DOHH2 (cell line): ENCODE measurements at regions not wholly inside any gene's neighbourhood (a gene's known extent, or its start where the extent isn't known, plus 50 kb on each side); places are given as distances from the start of the nearest gene placed in this dataset.

Source experiments
- H3F3A ChIP-seq: fragments of 200-600 bp; sonication (generic), shearing (Covaris generic); 2 replicates; pipeline ENCODE4 v1.6.0; 2016; ENCODE audit warnings: antibody characterized with exemption, mild to moderate bottlenecking; ENCODE audit not compliant: control insufficient read depth, insufficient read depth
- H3K27ac ChIP-seq: fragments of 200-600 bp; sonication (generic); 2 replicates; pipeline ENCODE4 v1.5.1; 2014; ENCODE audit warnings: low read depth, mild to moderate bottlenecking, low read length, moderate library complexity
- H3K27me3 ChIP-seq: fragments of 200-600 bp; sonication (generic); 2 replicates; pipeline ENCODE4 v1.6.1; 2014; ENCODE audit warnings: mild to moderate bottlenecking, low read length, mixed read lengths; ENCODE audit not compliant: control insufficient read depth
- H3K36me3 ChIP-seq: fragments of 200-600 bp; sonication (generic); 2 replicates; pipeline ENCODE4 v1.6.1; 2014; ENCODE audit warnings: mild to moderate bottlenecking, low read length, moderate library complexity, mixed read lengths; ENCODE audit not compliant: control insufficient read depth
- H3K4me1 ChIP-seq: fragments of 200-600 bp; sonication (generic); 2 replicates; pipeline ENCODE4 v1.6.1; 2014; ENCODE audit warnings: mild to moderate bottlenecking, low read length, mixed read lengths; ENCODE audit not compliant: control insufficient read depth
- H3K4me2 ChIP-seq: fragments of 200-600 bp; sonication (generic); 2 replicates; pipeline ENCODE4 v1.6.0; 2014; ENCODE audit warnings: mild to moderate bottlenecking, low read length, moderate library complexity
- H3K4me3 ChIP-seq: fragments of 200-600 bp; sonication (generic); 2 replicates; pipeline ENCODE4 v1.5.1; 2014; ENCODE audit warnings: mild to moderate bottlenecking, low read length, mixed read lengths
- H3K79me2 ChIP-seq: fragments of 200-600 bp; sonication (generic); 2 replicates; pipeline ENCODE4 v1.6.1; 2014; ENCODE audit warnings: mild to moderate bottlenecking, low read length, mixed read lengths; ENCODE audit not compliant: control insufficient read depth
- H3K9me2 ChIP-seq: fragments of 200-600 bp; sonication (generic); replicated peaks from 2 replicates; pipeline ENCODE4 v1.6.1; 2014; ENCODE audit warnings: mild to moderate bottlenecking, low read length, mixed read lengths; ENCODE audit not compliant: control insufficient read depth
- H3K9me3 ChIP-seq: fragments of 200-600 bp; sonication (generic); 2 replicates; pipeline ENCODE4 v1.6.1; 2014; ENCODE audit warnings: antibody characterized with exemption, low read length, mixed read lengths; ENCODE audit not compliant: control insufficient read depth, insufficient read depth
- H4K20me1 ChIP-seq: fragments of 200-600 bp; sonication (generic); 2 replicates; pipeline ENCODE4 v1.6.0; 2014; ENCODE audit warnings: low read depth, mild to moderate bottlenecking, antibody characterized with exemption, low read length, moderate library complexity; ENCODE audit not compliant: control insufficient read depth, insufficient read depth
- CTCF ChIP-seq: fragments of 200-600 bp; sonication (generic); IDR thresholded peaks from one replicate; pipeline ENCODE4 v1.5.1; 2014; ENCODE audit warnings: antibody characterized with exemption, mild to moderate bottlenecking, low read depth, low read length; ENCODE audit not compliant: poor library complexity, severe bottlenecking
- EZH2phosphoT487 ChIP-seq: fragments of 200-600 bp; sonication (generic); IDR thresholded peaks from 2 replicates; pipeline ENCODE4 v1.6.1; 2017; ENCODE audit warnings: borderline replicate concordance, mild to moderate bottlenecking, antibody characterized with exemption, low read length, moderate library complexity, mixed read lengths

GRCh38 chr11:100545556-100545955 is 141.5 kb upstream of the ARHGAP42 start:
- Histone ChIP-seq H3K9me3 (no peaks in the 10 kb centered on the region), H3K9me2 (no peaks in the 10 kb centered on the region), H3K4me1 (no peaks in the 10 kb centered on the region), H3K4me3 (no peak overlapping the region), H3K79me2 (no peaks in the 10 kb centered on the region), H3K4me2 (no peak overlapping the region), H3K27ac (no peak overlapping the region), H3K36me3 (no peaks in the 10 kb centered on the region), H3K27me3 (no peaks in the 10 kb centered on the region), H4K20me1 (no peaks in the 10 kb centered on the region), H3F3A (no peaks in the 10 kb centered on the region)
- TF ChIP-seq EZH2phosphoT487 (no peak), CTCF (no peak)

- Histone ChIP-seq H3K9me2 (no peaks in the 10 kb centered on the region), H4K20me1 (no peaks in the 10 kb centered on the region), H3K36me3 (no peaks in the 10 kb centered on the region), H3K4me3 (no peak overlapping the region), H3K4me2 (no peak overlapping the region), H3K27me3 (no peaks in the 10 kb centered on the region), H3K79me2 (no peaks in the 10 kb centered on the region), H3K27ac (no peak overlapping the region), H3F3A (no peaks in the 10 kb centered on the region), H3K9me3 (no peaks in the 10 kb centered on the region), H3K4me1 (no peaks in the 10 kb centered on the region)
- TF ChIP-seq EZH2phosphoT487 (no peak), CTCF (no peak)
These were observed 141.1 kb upstream of the ARHGAP42 start for GRCh38 chr11:100545970-100546369.

- H3K4me1 ChIP-seq, result no peaks in the 10 kb centered on the region
- H3K36me3 ChIP-seq, result no peaks in the 10 kb centered on the region
- no peaks in the 10 kb centered on the region for H3K27me3 ChIP-seq
- H3K27ac ChIP-seq, result no peak overlapping the region
- H3K9me3 ChIP-seq, result no peaks in the 10 kb centered on the region
- TF ChIP-seq CTCF (no peak), EZH2phosphoT487 (no peak)
- H3K79me2 ChIP-seq, result no peaks in the 10 kb centered on the region
- no peaks in the 10 kb centered on the region for H3K9me2 ChIP-seq
- no peak overlapping the region for H3K4me2 ChIP-seq
- H3F3A ChIP-seq, result no peaks in the 10 kb centered on the region
- H3K4me3 ChIP-seq, result no peak overlapping the region
- H4K20me1 ChIP-seq, result no peaks in the 10 kb centered on the region
These were observed 140.4 kb upstream of the ARHGAP42 start for GRCh38 chr11:100546714-100547113.

- H3K27me3 ChIP-seq, result no peaks in the 10 kb centered on the region
- H3K9me3 ChIP-seq, result no peaks in the 10 kb centered on the region
- no peaks in the 10 kb centered on the region for H4K20me1 ChIP-seq
- no peaks in the 10 kb centered on the region for H3K4me1 ChIP-seq
- no peak overlapping the region for H3K27ac ChIP-seq
- no peaks in the 10 kb centered on the region for H3K79me2 ChIP-seq
- H3K4me3 ChIP-seq, result no peak overlapping the region
- H3K4me2 ChIP-seq, result no peak overlapping the region
- H3K36me3 ChIP-seq, result no peaks in the 10 kb centered on the region
- H3F3A ChIP-seq, result no peaks in the 10 kb centered on the region
- no peaks in the 10 kb centered on the region for H3K9me2 ChIP-seq
- TF ChIP-seq CTCF (no peak), EZH2phosphoT487 (no peak)
These were observed 136.8 kb upstream of the ARHGAP42 start for GRCh38 chr11:100550298-100550697.
